ENCODE measurements at regions not wholly inside any gene's neighbourhood (a gene's known extent, or its start where the extent isn't known, plus 50 kb on each side); places are given as distances from the start of the nearest gene placed in this dataset.

- Histone ChIP-seq H3K79me2 (ENCODE audit: insufficient read depth, low read length) (no peaks in the 10 kb centered on the region), H3K4me1 (ENCODE audit: insufficient read depth, low read length) (no peaks in the 10 kb centered on the region), H3K27ac (ENCODE audit: low read length) (no peak overlapping the region), H3K4me3 (ENCODE audit: low read depth in 1 of 2, low read length in 2 of 2) (no peak overlapping the region), H3K4me2 (ENCODE audit: insufficient read depth, low read length) (no peak overlapping the region), H3K36me3 (ENCODE audit: insufficient read depth, low read length) (no peaks in the 10 kb centered on the region), H3K27me3 (ENCODE audit: insufficient read depth, low read length, poor library complexity) (no peaks in the 10 kb centered on the region), H4K20me1 (ENCODE audit: insufficient read depth, low read length) (no peaks in the 10 kb centered on the region), H3K9ac (ENCODE audit: low read depth, low read length) (no peak overlapping the region), H3K9me3 (ENCODE audit: insufficient read depth, low read length, severe bottlenecking) (no peaks in the 10 kb centered on the region), H2AFZ (ENCODE audit: low read depth, low read length) (no peak overlapping the region)
- no peak for DNase-seq
- ATAC-seq (ENCODE audit: insufficient read depth, low read depth): no peak
- TF ChIP-seq CTCF (IDR thresholded peaks at IDR 0.05; ENCODE audit: borderline replicate concordance, extremely low read depth, low read length, poor library complexity, severe bottlenecking) (no peak), EZH2 (IDR thresholded peaks at IDR 0.05; ENCODE audit: borderline replicate concordance, low read depth, low read length, severe bottlenecking) (no peak)
These were observed 77.4 kb upstream of the RET start for GRCh38 chr10:42999385-43000020.

- no peaks in the 10 kb centered on the region for H3K9me3 ChIP-seq (ENCODE audit: insufficient read depth, low read length, severe bottlenecking)
- no peak overlapping the region for H2AFZ ChIP-seq (ENCODE audit: low read depth, low read length)
- no peak for DNase-seq
- no peak overlapping the region for H3K4me3 ChIP-seq (ENCODE audit: low read depth in 1 of 2, low read length in 2 of 2)
- H3K27ac ChIP-seq (ENCODE audit: low read length): no peak overlapping the region
- no peak for ATAC-seq (ENCODE audit: insufficient read depth, low read depth)
- no peak overlapping the region for H3K9ac ChIP-seq (ENCODE audit: low read depth, low read length)
- TF ChIP-seq EZH2 (IDR thresholded peaks at IDR 0.05; ENCODE audit: borderline replicate concordance, low read depth, low read length, severe bottlenecking) (no peak), CTCF (IDR thresholded peaks at IDR 0.05; ENCODE audit: borderline replicate concordance, extremely low read depth, low read length, poor library complexity, severe bottlenecking) (no peak)
- H3K79me2 ChIP-seq (ENCODE audit: insufficient read depth, low read length): no peaks in the 10 kb centered on the region
- H4K20me1 ChIP-seq (ENCODE audit: insufficient read depth, low read length): no peaks in the 10 kb centered on the region
- no peaks in the 10 kb centered on the region for H3K36me3 ChIP-seq (ENCODE audit: insufficient read depth, low read length)
- no peaks in the 10 kb centered on the region for H3K27me3 ChIP-seq (ENCODE audit: insufficient read depth, low read length, poor library complexity)
- no peak overlapping the region for H3K4me2 ChIP-seq (ENCODE audit: insufficient read depth, low read length)
- H3K4me1 ChIP-seq (ENCODE audit: insufficient read depth, low read length): no peaks in the 10 kb centered on the region
These were observed 76.9 kb upstream of the RET start for GRCh38 chr10:43000021-43000411.

- Histone ChIP-seq H3K4me2 (ENCODE audit: insufficient read depth, low read length) (no peak overlapping the region), H3K9me3 (ENCODE audit: insufficient read depth, low read length, severe bottlenecking) (no peaks in the 10 kb centered on the region), H3K36me3 (ENCODE audit: insufficient read depth, low read length) (no peaks in the 10 kb centered on the region), H2AFZ (ENCODE audit: low read depth, low read length) (no peak overlapping the region), H3K27ac (ENCODE audit: low read length) (no peak overlapping the region), H4K20me1 (ENCODE audit: insufficient read depth, low read length) (no peaks in the 10 kb centered on the region), H3K79me2 (ENCODE audit: insufficient read depth, low read length) (no peaks in the 10 kb centered on the region), H3K4me1 (ENCODE audit: insufficient read depth, low read length) (no peaks in the 10 kb centered on the region), H3K4me3 (ENCODE audit: low read depth in 1 of 2, low read length in 2 of 2) (no peak overlapping the region), H3K9ac (ENCODE audit: low read depth, low read length) (no peak overlapping the region), H3K27me3 (ENCODE audit: insufficient read depth, low read length, poor library complexity) (no peaks in the 10 kb centered on the region)
- TF ChIP-seq EZH2 (IDR thresholded peaks at IDR 0.05; ENCODE audit: borderline replicate concordance, low read depth, low read length, severe bottlenecking) (no peak), CTCF (IDR thresholded peaks at IDR 0.05; ENCODE audit: borderline replicate concordance, extremely low read depth, low read length, poor library complexity, severe bottlenecking) (no peak)
- ATAC-seq (ENCODE audit: insufficient read depth, low read depth) (no peak), DNase-seq (no peak)
These were observed 76.0 kb upstream of the RET start for GRCh38 chr10:43000651-43001426.

All from DND-41 (cell line).